Common myeloid progenitor, CD34-positive (primary cell): ENCODE measurements at regions not wholly inside any gene's neighbourhood (a gene's known extent, or its start where the extent isn't known, plus 50 kb on each side); places are given as distances from the start of the nearest gene placed in this dataset.

Source experiments
- CTCF ChIA-PET: fragments of 350-600 bp; sonication (Branson Sonifier 250); formaldehyde crosslinking; loops from one replicate; lab custom pipeline; 2021; ENCODE audit warnings: antibody characterized with exemption; lab: Charles Lee
- POLR2A ChIA-PET: fragments of 350-600 bp; sonication (Branson Sonifier 250); formaldehyde crosslinking; loops from one replicate; lab custom pipeline; 2021; ENCODE audit warnings: antibody characterized with exemption; lab: Charles Lee
- DNase-seq, 3 donors: peaks; one replicate each; pipeline versions ENCODE4 v3.0.0 to v3.0.0-alpha.2; 2013
- H3K27ac ChIP-seq, 2 experiments: 1 replicate in 1 of 2; 2 replicates in 1 of 2; pipeline ENCODE4 v1.7.0; 2013; ENCODE audit warnings: inconsistent platforms in 2 of 2, low read length in 2 of 2, mild to moderate bottlenecking in 2 of 2, low read depth in 1 of 2, moderate library complexity in 1 of 2; ENCODE audit not compliant: severe bottlenecking in 2 of 2, insufficient read depth in 1 of 2, poor library complexity in 1 of 2
- H3K27me3 ChIP-seq, 5 experiments: replicated peaks in 2 of 5; 1 replicate in 3 of 5; 2 replicates in 2 of 5; pipeline versions ENCODE4 v1.6.1 to v1.7.0; 2013; ENCODE audit warnings: low read length in 4 of 5, mild to moderate bottlenecking in 2 of 5, moderate library complexity in 2 of 5, inconsistent platforms in 1 of 5; ENCODE audit not compliant: insufficient read depth in 5 of 5, control insufficient read depth in 4 of 5
- H3K36me3 ChIP-seq, 4 experiments: 1 replicate in 2 of 4; 2 replicates in 2 of 4; pipeline versions ENCODE4 v1.6.1 to v1.7.0; 2013; ENCODE audit warnings: low read length in 3 of 4, control low read depth in 1 of 4, mild to moderate bottlenecking in 1 of 4; ENCODE audit not compliant: control insufficient read depth in 4 of 4, insufficient read depth in 4 of 4
- H3K4me1 ChIP-seq, 4 experiments: 1 replicate in 3 of 4; 2 replicates in 1 of 4; pipeline versions ENCODE4 v1.6.1 to v1.7.1; 2013; ENCODE audit warnings: low read length in 3 of 4, mild to moderate bottlenecking in 3 of 4, control low read depth in 1 of 4, inconsistent platforms in 1 of 4, moderate library complexity in 1 of 4; ENCODE audit not compliant: control insufficient read depth in 4 of 4, insufficient read depth in 4 of 4; ENCODE audit errors: control extremely low read depth in 1 of 4
- H3K4me3 ChIP-seq, 7 experiments: 1 replicate in 4 of 7; 2 replicates in 3 of 7; pipeline versions ENCODE4 v1.5.1 to v1.7.0; 2013; ENCODE audit warnings: mild to moderate bottlenecking in 7 of 7, low read length in 6 of 7, moderate library complexity in 6 of 7, inconsistent platforms in 2 of 7, low read depth in 2 of 7, control low read depth in 1 of 7; ENCODE audit not compliant: insufficient read depth in 4 of 7, control insufficient read depth in 1 of 7; ENCODE audit errors: extremely low read depth in 1 of 7
- H3K9me3 ChIP-seq, 5 experiments: 1 replicate in 4 of 5; 2 replicates in 1 of 5; pipeline versions ENCODE4 v1.6.1 to v1.7.1; 2013; ENCODE audit warnings: low read length in 4 of 5, mild to moderate bottlenecking in 2 of 5, inconsistent platforms in 1 of 5, low read depth in 1 of 5, moderate library complexity in 1 of 5; ENCODE audit not compliant: control insufficient read depth in 4 of 5, insufficient read depth in 2 of 5; ENCODE audit errors: control extremely low read depth in 1 of 5
- WGBS: methylation state at CpG from one replicate; pipeline ENCODE4 v1.1.5; 2013; ENCODE audit not compliant: insufficient coverage; 5-methylcytosine and 5-hydroxymethylcytosine counted together

DNA sequence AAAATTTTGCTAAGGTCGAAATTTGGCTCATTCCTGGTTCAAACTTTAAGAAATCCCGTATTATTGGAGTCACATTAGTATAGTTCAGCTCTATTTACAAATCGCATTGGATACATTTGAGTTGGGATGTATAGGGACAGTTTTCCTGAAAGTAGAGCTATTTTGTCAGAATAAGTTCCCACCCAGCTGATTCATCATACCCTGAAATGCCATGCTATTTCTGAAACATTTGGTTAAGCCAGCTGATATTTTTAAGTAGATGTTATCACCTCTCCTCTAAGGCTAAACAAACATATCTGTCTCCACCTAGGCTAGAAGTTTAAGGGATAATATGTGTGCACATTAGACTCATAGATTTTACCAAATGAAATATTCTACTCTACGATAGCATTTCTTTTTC lies 226.2 kb upstream of the ARGLU1 start:
- ChIA-PET POLR2A (no interaction called here), CTCF (interaction anchor here (1.1 to 1.3 kb wide), 3 partner anchors 14 to 109 kb away, joined by 3 to 4 read pairs (median 3); no protein-coding TSS in a partner anchor)
- DNase-seq: no peak
- Histone ChIP-seq H3K27me3 (no peaks in the 10 kb centered on the region), H3K4me1 (peaks cover 2 to 29% (median 13%) of the 10 kb centered on the region in 4 experiments), H3K36me3 (no peaks in the 10 kb centered on the region), H3K9me3 (no peaks in the 10 kb centered on the region), H3K4me3 (no peak overlapping the region), H3K27ac (no peak overlapping the region)
- no CpG with 5 or more reads among the region's 4 CpGs for WGBS

DNA sequence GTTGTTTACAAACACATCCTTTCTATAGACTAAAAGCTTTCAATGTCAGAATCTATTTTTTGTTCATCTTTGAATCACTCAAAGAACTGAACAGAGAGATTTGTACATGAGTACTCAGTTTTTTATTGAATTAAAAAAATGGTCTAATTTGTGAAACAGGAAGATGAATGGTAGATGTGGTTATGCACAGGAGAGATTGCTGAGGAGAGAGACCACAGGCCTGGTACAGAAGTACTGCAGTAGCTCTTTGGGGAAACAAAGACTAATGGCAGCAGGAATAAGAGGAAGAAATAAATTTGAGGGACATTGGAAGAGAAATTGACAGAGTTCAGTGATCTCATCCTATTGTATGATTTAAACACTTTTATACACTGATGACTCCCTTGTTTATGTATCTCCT lies 222.0 kb upstream of the ARGLU1 start:
- Histone ChIP-seq H3K36me3 (no peaks in the 10 kb centered on the region), H3K9me3 (no peaks in the 10 kb centered on the region), H3K27me3 (no peaks in the 10 kb centered on the region), H3K4me3 (no peak overlapping the region), H3K4me1 (peaks cover 2 to 38% (median 28%) of the 10 kb centered on the region in 4 experiments), H3K27ac (no peak overlapping the region)
- POLR2A ChIA-PET: no interaction called here
- CTCF ChIA-PET: interaction anchor here (1.2 kb wide), 1 partner anchor 123 kb away, joined by 3 read pairs; no protein-coding TSS in a partner anchor
- DNase-seq: peak; percentile 53 to 87 (median 79)

- peak; percentile 26 to 62 (median 40) for DNase-seq
- CTCF ChIA-PET: interaction anchor here (1.1 to 1.2 kb wide), 2 partner anchors 14 to 133 kb away, joined by 3 to 4 read pairs; no protein-coding TSS in a partner anchor
These were observed 218.1 kb upstream of the ARGLU1 start for GRCh38 chr13:106786006-106786563.

GRCh38 chr13:106774621-106775020 lies 206.7 kb upstream of the ARGLU1 start:
- Histone ChIP-seq H3K9me3 (peaks cover 0 to 3% (median 0%) of the 10 kb centered on the region in 5 experiments), H3K36me3 (no peaks in the 10 kb centered on the region), H3K27me3 (peaks cover 0 to 2% (median 0%) of the 10 kb centered on the region in 5 experiments), H3K4me3 (no peak overlapping the region), H3K4me1 (no peaks in the 10 kb centered on the region), H3K27ac (no peak overlapping the region)
- 100% methylated on average over 1 of the region's 1 CpG for WGBS
- no peak for DNase-seq
- ChIA-PET POLR2A (no interaction called here), CTCF (no interaction called here)

More at GRCh38 chr13:106786006-106786563, 218.1 kb upstream of the ARGLU1 start:
- 20% methylated on average over 5 of the region's 5 CpGs for WGBS
- H3K36me3 ChIP-seq: no peaks in the 10 kb centered on the region
- H3K4me3 ChIP-seq: peak overlapping the region in 1 of 7 experiments; percentile 23
- H3K4me1 ChIP-seq: peaks cover 2 to 38% (median 28%) of the 10 kb centered on the region in 4 experiments
- no peaks in the 10 kb centered on the region for H3K27me3 ChIP-seq
- POLR2A ChIA-PET: no interaction called here
- H3K9me3 ChIP-seq: no peaks in the 10 kb centered on the region
- H3K27ac ChIP-seq: no peak overlapping the region

DNA sequence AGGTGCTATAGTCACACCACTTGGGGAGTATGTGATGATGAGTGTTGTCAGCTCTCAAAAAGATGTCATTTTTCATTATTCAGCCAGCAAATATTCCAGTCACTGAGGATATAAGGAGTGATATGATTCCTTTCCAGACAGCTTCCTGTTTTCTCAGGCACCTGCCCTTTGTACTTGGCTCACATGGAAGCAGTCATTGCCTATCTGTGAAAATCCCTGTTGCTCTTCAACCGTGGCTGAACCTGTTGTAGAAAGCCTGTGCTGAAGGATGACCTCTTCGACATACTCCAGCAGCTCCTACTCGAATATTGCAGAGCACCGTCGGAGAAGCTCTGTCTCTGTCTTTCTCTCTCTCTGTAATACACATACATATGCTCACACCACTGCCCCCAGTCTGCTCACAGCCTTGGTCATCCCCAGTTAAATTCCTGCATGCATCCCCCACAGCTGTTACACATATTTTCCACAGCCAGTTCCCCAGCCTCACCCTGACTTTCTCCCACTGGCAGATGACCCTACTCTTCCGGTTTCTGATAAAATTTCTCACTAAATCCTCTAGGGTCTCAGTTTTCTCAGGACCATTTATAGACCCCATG lies 204.2 kb upstream of the ARGLU1 start:
- 80% methylated on average over 5 of the region's 6 CpGs for WGBS
- POLR2A ChIA-PET: no interaction called here
- CTCF ChIA-PET: no interaction called here
- no peak overlapping the region for H3K4me3 ChIP-seq
- no peaks in the 10 kb centered on the region for H3K36me3 ChIP-seq
- H3K27me3 ChIP-seq: peaks cover 0 to 2% (median 0%) of the 10 kb centered on the region in 5 experiments
- peaks cover 0 to 13% (median 2%) of the 10 kb centered on the region in 5 experiments for H3K9me3 ChIP-seq
- H3K27ac ChIP-seq: no peak overlapping the region
- H3K4me1 ChIP-seq: no peaks in the 10 kb centered on the region
- no peak for DNase-seq

- peaks cover 0 to 12% (median 2%) of the 10 kb centered on the region in 5 experiments for H3K9me3 ChIP-seq
- no peak for DNase-seq
- CTCF ChIA-PET: interaction anchor here (0.5 to 0.9 kb wide), 2 partner anchors 97 to 195 kb away, joined by 3 read pairs; no protein-coding TSS in a partner anchor
- WGBS: 92% methylated on average over 2 of the region's 3 CpGs
- H3K27me3 ChIP-seq: peaks cover 0 to 2% (median 0%) of the 10 kb centered on the region in 5 experiments
- H3K27ac ChIP-seq: no peak overlapping the region
- H3K4me1 ChIP-seq: no peaks in the 10 kb centered on the region
- POLR2A ChIA-PET: no interaction called here
- H3K36me3 ChIP-seq: no peaks in the 10 kb centered on the region
- no peak overlapping the region for H3K4me3 ChIP-seq
These were observed 201.1 kb upstream of the ARGLU1 start for GRCh38 chr13:106768991-106769390.

GRCh38 chr13:106762708-106763107 lies 194.8 kb upstream of the ARGLU1 start:
- no peaks in the 10 kb centered on the region for H3K27me3 ChIP-seq
- H3K27ac ChIP-seq: no peak overlapping the region
- H3K4me1 ChIP-seq: no peaks in the 10 kb centered on the region
- ChIA-PET CTCF (no interaction called here), POLR2A (no interaction called here)
- WGBS: 95% methylated on average over 2 of the region's 3 CpGs
- H3K9me3 ChIP-seq: peaks cover 0 to 8% (median 0%) of the 10 kb centered on the region in 5 experiments
- DNase-seq: no peak
- H3K4me3 ChIP-seq: no peak overlapping the region
- no peaks in the 10 kb centered on the region for H3K36me3 ChIP-seq
